HG02840 (cell line): ENCODE measurements at regions not wholly inside any gene's neighbourhood (a gene's known extent, or its start where the extent isn't known, plus 50 kb on each side); places are given as distances from the start of the nearest gene placed in this dataset.
A peak's percentile ranks its signal among the peaks of the same experiment; 100 is the strongest.
"Not testable (repeated sequence)": the region's sequence is repeated elsewhere in the genome, so short reads cannot be mapped to it uniquely, and the experiment has no call there.

Experiments
- ATAC-seq: cut with Tn5 transposase; IDR thresholded peaks from one replicate; pipeline ENCODE4 v1.9.1; 2021; ENCODE audit warnings: mild to moderate bottlenecking, moderate library complexity, moderate number of reproducible peaks; ENCODE audit not compliant: unreplicated experiment, low FRiP score

DNA sequence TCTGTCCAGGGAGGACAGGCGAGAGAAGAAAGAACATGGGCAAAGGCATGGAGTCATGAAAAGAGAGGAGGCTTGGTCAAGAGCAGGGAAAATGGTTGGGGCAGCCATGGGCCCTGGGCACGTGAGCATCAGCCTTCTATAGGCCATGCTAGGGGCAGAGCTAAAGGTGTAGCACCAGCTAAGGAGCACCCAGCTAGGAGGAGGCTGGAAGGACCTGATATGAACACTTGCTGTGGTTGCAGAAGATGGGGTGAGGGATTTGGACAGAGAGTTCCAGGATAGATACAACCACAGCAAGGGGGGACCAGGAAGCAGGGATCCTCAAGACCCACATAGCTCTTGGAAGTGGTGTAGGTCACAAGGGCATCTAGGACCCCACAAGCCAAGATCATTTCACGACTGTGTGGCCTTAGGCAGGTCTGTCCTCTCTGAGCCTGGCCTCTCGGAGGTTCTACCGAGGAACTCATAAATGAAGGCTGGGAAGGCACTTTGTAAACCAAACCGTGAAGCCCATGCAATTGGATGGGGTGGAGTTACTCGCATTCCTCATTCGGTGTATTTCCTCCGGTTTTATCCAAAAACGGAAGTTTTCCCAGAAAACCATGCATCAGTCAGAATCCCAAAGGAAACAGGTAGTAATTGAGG, 74.0 kb upstream of the TOP1 start:
- ATAC-seq = no peak

DNA sequence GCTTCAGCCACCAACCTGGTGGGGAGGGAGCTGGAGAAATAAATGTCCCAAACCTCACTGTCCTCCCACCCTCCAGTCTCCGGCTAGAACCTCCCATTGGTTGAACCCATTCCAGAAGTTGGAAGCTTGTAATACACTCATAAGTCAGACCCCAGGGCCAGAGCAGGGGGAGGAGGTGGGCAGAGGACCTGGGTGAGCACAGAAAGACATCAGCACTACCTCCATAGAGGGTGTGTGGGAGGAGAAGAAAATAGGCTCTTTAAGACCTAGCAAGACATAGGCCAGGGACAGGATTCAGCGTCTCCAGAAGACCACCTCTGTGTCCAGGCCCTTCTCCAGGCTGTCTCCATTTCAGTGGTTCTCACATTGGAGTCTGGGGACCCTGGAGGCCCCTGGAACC, 73.3 kb upstream of the TOP1 start:
- no peak for ATAC-seq

DNA sequence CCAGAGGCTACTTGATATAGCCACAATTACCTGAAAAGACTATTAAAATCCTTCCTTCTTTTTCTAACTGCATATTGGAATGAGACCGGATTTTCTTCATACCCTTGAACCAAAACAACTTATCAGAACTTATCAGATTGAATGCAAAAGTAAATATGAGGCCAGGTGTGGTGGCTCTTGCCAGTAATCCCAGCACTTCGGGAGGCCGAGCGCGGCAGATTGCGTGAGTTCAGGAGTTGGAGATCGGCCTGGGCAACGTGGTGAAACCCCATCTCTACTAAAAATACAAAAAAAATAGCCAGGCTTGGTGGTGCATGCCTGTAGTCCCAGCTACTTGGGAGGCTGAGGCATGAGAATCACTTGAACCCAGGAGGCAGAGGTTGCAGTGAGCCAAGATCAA, 72.8 kb upstream of the TOP1 start:
- not testable (repeated sequence) for ATAC-seq

DNA sequence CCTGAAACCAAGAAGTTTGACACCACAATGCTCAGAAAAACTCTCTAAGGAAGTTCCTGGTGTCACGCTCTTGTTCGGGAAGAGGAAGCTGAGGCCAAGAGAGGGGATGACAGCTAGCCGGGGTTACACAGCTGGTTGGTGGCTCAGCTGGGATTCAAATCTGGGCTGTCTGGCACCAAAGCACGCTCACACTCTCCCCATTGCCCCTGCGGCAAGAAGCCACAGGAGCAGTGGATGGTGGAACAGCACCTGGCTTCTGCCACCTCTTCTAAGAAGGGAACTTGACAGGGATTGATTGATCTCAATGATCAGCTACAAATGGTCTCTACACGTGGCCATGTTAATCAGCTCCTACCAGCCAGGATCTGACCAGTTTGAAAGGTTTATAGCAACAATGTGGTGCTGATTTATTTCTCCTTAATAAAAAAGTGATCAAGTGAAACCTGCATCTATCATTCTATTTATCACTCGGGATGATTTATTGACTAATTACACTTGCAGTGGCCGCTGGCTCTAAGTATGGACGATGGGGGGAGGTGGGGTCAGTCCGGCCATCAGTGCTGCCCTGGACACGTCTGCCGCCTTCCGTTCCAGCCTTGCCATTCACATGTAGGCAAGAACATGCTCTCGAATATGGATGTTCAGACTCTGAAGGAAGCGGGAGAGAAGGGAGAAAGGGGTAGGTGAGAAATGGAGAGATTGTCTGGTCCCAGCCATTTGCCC, 71.9 kb upstream of the TOP1 start:
- ATAC-seq = no peak

DNA sequence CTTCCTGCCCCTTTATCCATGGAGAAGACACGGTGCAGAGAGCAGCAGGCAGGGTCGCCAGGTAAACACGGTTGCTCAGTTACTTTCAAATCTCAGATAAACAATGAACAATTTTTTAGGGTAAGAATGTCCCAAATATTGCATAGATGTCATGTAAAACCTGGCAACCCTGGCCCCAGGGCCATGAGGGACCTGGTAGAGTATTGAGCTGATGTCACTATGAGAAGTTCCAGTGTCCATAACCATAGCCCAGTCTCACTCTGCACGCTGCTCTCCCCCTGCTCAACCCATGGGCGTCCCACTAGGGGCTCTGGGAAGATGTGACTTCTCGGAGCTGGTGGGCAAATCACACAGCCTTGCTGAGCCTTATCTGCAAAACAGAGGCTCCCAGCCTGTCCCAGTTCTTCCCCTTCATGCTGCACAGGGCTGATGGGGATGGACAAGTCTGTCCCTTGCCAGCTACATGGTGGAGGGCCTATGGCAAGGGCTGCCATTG, 71.3 kb upstream of the TOP1 start:
- ATAC-seq = no peak

DNA sequence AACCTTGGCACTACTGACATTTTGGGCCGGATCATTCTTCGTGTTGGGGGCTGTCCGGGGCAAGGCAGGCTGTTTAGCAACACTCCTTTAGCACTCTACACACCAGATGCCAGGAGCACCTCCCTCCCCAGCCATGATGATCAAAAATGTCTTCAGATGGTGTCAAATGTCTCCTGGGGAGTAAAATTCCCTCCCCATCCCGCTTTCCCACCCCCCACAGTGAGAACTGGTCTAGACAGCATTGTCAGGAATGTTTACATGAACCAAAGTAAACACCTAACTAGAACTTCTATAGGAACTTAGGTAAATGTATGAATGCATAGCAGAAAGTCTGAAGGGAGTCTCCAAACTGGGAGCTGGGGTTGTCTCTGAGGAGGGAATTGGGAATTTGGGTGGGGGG, 70.0 kb upstream of the TOP1 start:
- no peak for ATAC-seq

DNA sequence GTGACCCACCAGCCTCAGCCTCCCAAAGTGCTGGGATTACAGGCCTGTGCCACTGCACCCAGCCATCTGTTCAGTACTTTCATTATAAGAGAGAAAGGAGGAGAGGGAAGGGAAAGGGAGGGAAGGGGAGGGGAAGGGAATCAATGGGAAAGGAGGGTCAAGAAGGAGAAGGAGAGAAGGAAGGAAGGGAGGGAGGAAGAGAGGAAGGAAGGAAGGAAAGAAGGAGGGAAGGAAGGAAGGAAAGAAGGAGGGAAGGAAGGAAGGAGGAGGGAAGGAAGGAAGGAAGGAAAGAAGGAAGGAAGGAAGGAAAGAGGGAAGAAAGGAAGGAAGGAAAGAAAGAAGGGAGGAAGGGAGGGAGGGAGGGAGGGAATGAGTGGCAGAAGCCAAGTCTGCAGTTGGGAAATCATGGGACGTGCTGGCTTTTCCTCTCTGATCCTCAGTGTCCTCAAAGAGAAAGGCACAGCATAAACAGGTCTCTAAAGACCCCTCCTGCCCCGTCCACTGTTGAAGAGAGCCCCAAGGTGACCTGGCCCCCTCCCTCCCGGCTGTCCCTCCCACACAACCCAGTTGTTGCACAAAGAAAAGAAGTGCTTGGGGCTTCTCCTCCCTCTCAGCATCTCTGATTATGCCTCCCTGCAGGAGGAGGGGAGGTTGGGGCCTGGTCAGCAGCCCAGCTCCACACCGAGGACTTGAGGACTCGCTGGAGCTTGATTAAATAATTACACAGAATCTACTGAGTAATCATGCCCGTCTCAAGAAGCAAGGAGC, 69.1 kb upstream of the TOP1 start:
- ATAC-seq = no peak

DNA sequence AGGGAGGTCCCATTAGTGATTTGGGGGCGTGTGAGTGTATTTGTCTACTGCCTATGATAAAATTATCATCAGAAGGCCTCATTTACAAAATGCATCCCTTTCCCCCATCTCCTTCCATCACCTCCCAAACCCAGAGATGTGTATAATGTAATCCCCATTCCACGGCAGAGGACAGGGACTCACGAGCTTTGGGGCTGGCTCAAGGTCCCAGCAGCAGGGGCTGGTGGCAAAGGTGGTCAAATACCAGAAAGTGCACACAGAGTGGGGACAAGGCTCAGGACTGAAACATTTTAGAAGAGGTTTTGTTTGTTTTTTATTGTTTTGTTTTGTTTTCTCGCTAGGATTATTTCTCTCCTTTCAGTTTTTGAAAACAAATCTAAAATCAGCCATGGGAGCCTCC, 68.5 kb upstream of the TOP1 start:
- no peak for ATAC-seq

DNA sequence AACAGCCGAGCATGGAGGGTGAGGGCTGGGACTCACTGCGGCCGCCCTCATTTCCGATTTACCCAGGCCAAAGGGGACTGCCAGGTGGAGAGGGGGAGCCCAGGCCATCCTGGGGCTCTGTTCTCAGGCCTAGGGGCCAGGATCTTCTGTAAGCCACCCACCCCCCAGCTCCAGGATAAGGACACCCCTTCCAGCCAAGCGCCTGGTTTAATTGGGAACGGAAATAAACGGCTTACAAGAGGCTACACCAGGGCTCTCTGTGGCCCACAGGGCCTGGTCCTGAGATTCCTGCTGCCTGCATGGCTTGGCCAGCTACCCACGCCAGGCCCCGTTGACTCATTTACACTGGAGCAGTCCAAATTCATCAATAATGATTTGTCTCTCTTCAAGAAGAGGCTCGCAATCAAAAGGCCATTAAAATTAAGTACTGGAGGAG, 68.1 kb upstream of the TOP1 start:
- no peak for ATAC-seq

DNA sequence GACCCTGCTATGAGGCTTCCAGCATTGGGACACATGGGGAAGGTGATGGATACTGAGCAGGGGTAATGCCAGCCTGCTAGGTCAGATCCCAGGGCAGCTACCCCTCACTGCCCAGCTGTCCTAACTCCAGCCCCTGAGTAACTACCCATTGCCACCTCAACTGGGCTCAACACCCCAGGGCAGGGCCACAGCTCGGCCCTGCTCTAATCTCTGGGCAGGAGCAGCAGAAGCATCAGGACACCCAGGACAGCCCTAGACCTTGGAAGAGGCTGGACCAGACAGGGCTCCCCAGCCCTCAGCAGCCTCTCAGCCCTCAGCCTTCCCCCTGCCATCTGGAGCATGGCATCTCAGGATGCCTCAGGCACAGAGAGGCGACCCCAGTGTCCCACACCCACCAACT, 67.4 kb upstream of the TOP1 start:
- ATAC-seq = no peak

DNA sequence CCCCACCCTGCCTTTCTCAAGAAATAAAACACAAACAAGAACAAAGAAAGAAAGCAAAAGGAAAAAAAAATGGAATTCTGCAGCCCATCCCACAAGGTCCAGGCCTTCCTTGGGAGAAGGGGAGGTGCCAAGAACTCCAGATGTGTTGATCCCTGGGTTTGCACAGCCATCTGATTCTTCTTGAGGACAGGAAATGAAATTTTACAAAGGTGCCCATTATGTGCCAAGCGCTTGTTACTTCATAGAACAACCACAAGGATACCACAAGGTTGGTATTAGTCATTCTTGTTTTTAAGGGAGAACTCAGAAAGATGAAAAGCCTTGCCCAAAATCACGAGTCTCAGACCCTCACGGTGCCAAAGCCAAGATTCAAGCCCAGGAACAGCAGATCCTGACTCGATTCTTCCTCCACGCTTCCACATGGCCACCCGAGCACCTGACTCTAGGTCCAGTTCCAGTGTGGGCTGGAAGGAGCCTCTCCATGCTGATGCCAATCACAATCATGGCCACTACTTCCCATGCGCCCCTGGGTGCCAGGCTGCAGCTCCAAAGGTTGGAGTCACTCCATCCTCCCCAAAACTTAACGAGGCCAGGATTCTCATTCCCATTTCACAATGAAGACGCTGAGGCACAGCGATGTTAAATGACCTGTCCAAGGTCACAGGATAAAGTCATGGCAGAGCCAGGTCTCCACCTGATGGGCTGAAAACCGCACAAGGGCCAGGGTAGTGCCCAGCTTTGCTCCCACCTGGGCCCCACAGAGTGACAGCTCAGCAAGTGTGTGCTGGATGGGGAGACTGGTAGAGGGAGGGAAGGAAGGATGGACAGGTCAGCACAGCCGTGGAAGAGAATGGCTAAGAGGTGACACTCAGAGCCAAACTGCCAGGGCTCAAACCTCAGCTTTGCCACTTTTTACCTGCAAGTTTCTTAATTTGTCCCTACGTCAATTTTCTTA, 66.7 kb upstream of the TOP1 start:
- ATAC-seq = no peak

DNA sequence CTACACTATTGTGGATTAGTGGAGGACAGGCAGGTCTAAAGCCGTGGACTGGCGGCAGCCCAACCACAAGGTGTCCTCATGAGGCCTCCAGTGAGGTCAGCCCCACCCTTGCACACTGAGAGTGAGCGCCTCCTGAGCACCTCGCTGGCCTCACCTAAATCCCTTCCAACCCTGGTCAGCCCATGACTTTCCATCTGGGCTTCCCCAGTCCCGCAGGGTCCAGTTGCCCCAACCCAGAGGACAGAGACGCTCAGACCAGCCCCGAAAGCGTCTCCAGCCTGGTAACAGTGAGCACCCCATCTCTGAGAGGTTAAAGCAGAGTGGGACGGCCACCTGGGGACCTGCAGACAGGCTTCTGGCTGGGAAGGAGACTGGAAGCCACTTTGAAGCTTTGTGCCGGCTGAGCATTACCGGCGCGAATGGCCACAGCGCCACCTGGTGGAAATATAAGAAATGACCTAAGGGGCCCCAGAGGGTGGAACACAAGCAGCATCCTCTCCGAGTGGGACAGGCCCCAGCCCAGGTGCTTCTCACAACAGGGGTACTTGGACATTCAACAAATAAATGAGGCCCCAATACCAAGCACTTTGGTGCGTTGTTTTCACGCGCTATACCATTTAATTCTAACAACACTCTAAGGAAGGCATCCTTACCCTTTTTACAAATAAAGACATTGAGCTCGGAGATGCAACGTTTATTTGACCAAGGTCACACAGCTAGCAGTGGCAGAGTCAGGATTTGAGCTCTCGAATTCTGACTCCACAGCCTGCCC, 65.7 kb upstream of the TOP1 start:
- no peak for ATAC-seq

DNA sequence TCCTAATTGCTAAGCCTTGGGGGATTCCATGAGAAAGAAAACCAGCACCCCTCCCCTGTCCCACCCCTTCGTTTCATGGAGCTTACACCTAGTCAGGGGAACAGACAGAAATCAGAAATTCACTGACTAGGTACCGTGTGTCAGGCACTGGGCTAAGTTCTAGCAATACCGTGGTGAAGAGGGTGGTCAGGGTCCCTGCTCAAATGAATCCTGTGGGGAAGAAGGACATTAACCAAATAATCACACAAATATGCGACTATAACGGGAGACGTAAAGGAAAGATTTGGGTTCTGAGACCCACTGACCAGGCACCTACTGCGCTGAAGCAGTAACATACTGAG, 65.1 kb upstream of the TOP1 start:
- ATAC-seq = no peak

DNA sequence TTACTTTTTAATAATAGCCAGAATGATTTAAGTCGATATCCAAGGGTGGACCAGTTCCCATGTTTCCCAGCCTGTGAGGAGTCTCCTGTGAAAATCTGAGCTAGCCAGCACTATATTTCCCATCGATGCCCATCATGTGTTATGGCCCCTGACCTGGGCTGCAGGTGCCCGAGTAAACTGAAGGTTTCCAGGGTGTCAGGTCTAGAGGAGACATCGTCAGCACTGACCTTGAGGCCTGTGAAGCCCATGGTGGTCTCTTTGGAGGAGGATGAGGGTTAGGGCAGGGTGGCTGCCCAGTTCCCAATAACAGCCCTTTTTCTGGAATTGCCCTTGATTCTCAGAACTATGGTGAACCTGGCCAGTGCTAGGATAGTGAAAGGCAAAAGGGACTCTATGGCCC, 63.0 kb upstream of the TOP1 start:
- ATAC-seq = no peak

DNA sequence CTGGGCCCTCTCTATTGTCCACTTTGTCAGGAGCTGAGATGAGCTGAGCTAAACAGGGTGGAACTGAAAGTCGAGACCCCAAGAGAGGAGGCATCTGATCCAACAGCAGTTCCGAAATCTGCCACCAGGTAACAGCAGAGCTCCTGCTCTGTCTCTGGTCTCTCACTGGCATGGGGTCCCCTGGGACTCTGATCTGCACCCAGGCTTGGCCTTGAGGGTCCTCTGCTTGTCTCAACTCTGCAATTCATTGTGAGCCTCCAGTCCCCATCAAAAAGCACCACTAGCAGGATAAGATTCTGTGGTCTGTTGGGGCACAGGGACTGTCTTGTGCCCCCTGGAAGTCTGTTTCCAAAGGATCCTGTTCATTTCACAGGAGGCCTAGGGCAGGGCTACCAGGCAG, 62.5 kb upstream of the TOP1 start:
- no peak for ATAC-seq

DNA sequence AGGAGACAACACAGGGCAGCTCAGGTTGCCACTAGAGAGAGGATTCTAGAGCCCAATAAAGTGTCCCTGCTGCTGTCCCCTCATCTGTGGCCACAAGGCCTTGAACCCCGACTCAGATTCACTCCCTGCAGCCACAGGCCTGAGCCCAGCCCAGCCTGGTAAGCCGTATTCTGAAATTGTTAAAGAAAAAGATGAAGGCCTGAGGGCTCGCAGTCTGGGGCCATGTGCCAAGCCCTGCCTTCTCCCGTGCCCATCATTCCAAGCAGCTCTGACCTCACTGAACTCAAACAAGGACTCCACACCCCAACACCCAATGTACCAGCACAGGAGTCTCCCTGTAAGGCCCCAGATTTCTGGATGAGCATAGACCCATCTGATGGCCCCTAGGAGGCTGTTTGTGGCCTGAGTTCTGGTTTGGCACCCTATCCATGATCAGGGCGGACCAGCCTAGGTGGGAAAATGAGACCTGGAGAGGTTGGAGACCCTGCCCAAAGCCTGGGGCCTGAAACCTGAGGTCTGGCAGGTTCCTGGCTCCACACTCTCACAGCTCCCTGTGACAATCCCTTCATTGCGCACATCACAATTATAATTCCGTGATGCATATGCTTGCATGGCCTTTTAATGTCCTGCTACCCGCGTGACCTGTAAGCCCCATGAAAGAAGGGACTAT, 62.0 kb upstream of the TOP1 start:
- ATAC-seq = no peak

DNA sequence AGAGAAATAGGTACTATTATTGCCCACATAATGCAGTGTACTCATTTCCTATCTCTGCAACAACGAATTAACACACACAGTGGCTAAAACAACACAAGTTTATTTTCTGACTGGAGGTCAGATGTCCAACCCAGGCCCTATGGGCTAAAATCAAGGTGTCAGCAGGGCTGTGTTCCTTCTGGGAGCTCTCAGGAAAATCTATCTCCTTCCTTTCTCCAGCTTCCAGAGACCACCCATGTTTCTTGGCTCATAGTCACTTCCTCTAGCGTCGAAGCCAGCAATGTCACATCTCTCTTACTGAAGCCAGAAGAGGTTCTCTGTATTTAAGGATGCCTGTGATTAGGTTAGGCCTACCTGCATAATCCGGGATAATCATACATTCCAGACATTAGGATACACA, 60.9 kb upstream of the TOP1 start:
- ATAC-seq = no peak

DNA sequence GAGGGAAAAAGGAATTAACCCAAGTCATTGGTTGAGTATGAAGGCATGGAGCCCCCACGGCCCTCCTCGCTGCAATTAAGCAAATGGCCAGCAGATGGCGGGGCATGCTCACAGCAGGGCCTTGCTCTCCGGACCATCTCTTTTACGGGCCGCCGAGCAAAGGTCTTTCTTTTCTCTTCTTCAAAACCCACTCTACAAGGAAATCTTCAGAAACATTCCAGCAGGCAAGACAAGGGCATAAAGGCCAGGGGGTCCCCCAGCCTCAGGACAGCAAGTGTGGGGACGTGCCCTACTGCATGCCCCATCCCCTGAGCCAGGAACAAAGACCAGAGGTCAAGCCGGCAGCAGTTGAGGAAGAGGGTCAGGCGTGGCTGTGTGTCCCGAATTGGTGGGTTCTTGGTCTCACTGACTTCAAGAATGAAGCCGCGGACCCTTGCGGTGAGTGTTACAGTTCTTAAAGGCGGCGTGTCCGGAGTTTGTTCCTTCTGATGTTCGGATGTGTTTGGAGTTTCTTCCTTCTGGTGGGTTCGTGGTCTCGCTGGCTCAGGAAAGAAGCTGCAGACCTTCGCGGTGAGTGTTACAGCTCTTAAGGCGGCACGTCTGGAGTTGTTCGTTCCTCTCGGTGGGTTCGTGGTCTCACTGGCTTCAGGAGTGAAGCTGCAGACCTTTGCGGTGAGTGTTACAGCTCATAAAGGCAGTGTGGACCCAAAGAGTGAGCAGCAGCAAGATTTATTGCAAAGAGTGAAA, 59.6 kb upstream of the TOP1 start:
- peak; percentile 72 for ATAC-seq

DNA sequence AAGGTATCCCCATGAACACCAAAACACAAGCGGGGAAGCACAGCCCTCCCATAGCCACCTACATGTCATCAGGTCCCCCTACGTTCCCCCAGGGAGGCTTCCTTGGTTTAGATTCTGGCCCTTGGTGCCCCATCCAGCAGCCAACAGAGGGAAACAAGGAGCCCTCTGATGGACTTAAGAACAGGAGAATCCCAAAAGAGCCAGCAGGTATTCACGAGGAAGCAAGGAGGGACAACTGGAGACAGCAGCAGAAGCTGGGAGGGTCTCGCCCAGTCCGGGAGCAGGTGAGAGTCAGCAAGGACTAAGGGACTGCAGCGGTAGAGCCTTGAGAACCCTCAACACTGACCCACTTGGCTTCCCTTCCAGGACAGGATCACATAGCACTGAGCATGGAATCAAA, 58.4 kb upstream of the TOP1 start:
- no peak for ATAC-seq
